ENCODE measurements at regions not wholly inside any gene's neighbourhood (a gene's known extent, or its start where the extent isn't known, plus 50 kb on each side); places are given as distances from the start of the nearest gene placed in this dataset.

GRCh38 chr10:2051108-2051507 is 313.8 kb upstream of the ADARB2 start:
- TF ChIP-seq CTCF (IDR thresholded peaks at IDR 0.05) (no peak), POLR2A (IDR thresholded peaks at IDR 0.05) (no peak), POLR2AphosphoS5 (IDR thresholded peaks at IDR 0.05) (no peak)

Measured in sigmoid colon (tissue), 4 donors.